K562 (cell line): ENCODE measurements at regions not wholly inside any gene's neighbourhood (a gene's known extent, or its start where the extent isn't known, plus 50 kb on each side); places are given as distances from the start of the nearest gene placed in this dataset.

ENCODE experiments used
- ATAC-seq: fragments of 200-7000 bp; cut with Tn5 transposase; 3 replicates; pipeline ENCODE4 v1.9.1; 2020; ENCODE audit warnings: moderate library complexity
- BruUV-seq: library from RNA; stranded (reverse); fragments of 400-500 nt; replicated peaks from 2 replicates; lab custom pipeline; 2021; lab: Mats Ljungman, UMichigan
- CTCF ChIA-PET: fragments of 300-600 bp; formaldehyde crosslinking; extraction: SDS; loops from one replicate; lab custom pipeline; 2021; ENCODE audit warnings: low intra/inter-chr PET ratio; lab: Yijun Ruan, JAX
- POLR2A ChIA-PET: fragments of 300-600, 350-650 bp; sonication (Branson Sonifier 250); formaldehyde crosslinking; extraction: SDS; loops from one replicate; lab custom pipeline; 2021; ENCODE audit warnings: antibody characterized with exemption, inconsistent platforms; lab: Yijun Ruan, JAX
- DNase-seq, 4 experiments: peaks; one replicate each; pipeline versions ENCODE4 v3.0.0 to v3.0.0-alpha.2; 2011 to 2018; ENCODE audit warnings: low spot score in 3 of 4, mixed read lengths in 3 of 4; ENCODE audit errors: extremely low read depth in 1 of 4
- FAIRE-seq: peaks from 2 replicates; lab custom pipeline; 2011; peaks lifted over from hg19 to GRCh38; lab: Jason Lieb, UNC
- H2AFZ ChIP-seq: 2 replicates; pipeline ENCODE4 v1.6.0; 2011; ENCODE audit warnings: low read depth, low read length, control low read depth, inconsistent platforms
- H3K27ac ChIP-seq: fragments of 200-600 bp; 3 replicates; pipeline ENCODE4 v1.8.0; 2011; ENCODE audit warnings: low read depth, mild to moderate bottlenecking, control low read depth, inconsistent platforms, low read length, moderate library complexity, mixed read lengths; ENCODE audit errors: extremely low read depth
- H3K27me3 ChIP-seq, 2 experiments: fragments of 300-600 bp in 1 of 2; 2 replicates in 1 of 2; 3 replicates in 1 of 2; pipeline versions ENCODE4 v1.6.0 to v1.8.0; 2011; ENCODE audit warnings: inconsistent platforms in 2 of 2, low read length in 2 of 2, mild to moderate bottlenecking in 1 of 2, mixed read lengths in 1 of 2, moderate library complexity in 1 of 2; ENCODE audit not compliant: control insufficient read depth in 2 of 2, insufficient read depth in 2 of 2
- H3K36me3 ChIP-seq: fragments of 300-600 bp; 3 replicates; pipeline ENCODE4 v1.8.0; 2011; ENCODE audit warnings: mild to moderate bottlenecking, low read length, inconsistent platforms; ENCODE audit not compliant: control insufficient read depth, insufficient read depth
- H3K4me1 ChIP-seq, 2 experiments: fragments of 200-600 bp in 1 of 2; replicated peaks in 1 of 2; 2 replicates in 1 of 2; 3 replicates in 1 of 2; pipeline versions ENCODE4 v1.5.1 to v1.8.0; 2011; ENCODE audit warnings: inconsistent platforms in 2 of 2, low read length in 2 of 2, mild to moderate bottlenecking in 1 of 2, mixed read lengths in 1 of 2, moderate library complexity in 1 of 2; ENCODE audit not compliant: control insufficient read depth in 2 of 2, insufficient read depth in 2 of 2
- H3K4me2 ChIP-seq: 2 replicates; pipeline ENCODE4 v1.6.1; 2011; ENCODE audit warnings: low read length, control low read depth, inconsistent platforms, mixed read lengths; ENCODE audit not compliant: insufficient read depth
- H3K4me3 ChIP-seq: fragments of 200-600 bp; sonication (generic), shearing (Covaris generic); 2 replicates; pipeline ENCODE4 v1.5.1; 2016; ENCODE audit warnings: control low read depth, inconsistent platforms
- H3K79me2 ChIP-seq: fragments of 200-600 bp; 3 replicates; pipeline ENCODE4 v1.8.0; 2011; ENCODE audit warnings: low read length, inconsistent platforms; ENCODE audit not compliant: control insufficient read depth, insufficient read depth
- H3K9ac ChIP-seq, 2 experiments: 2 replicates each; pipeline versions ENCODE4 v1.6.0 to v1.6.1; 2011; ENCODE audit warnings: low read depth in 2 of 2, low read length in 2 of 2, control low read depth in 1 of 2, inconsistent platforms in 1 of 2, mild to moderate bottlenecking in 1 of 2, mixed read lengths in 1 of 2; ENCODE audit not compliant: insufficient read depth in 1 of 2
- H3K9me1 ChIP-seq: one replicate; pipeline ENCODE4 v1.6.0; 2011; ENCODE audit warnings: inconsistent platforms, mild to moderate bottlenecking, low read length, moderate library complexity; ENCODE audit not compliant: control insufficient read depth, insufficient read depth
- H3K9me3 ChIP-seq: replicated peaks from 2 replicates; pipeline ENCODE4 v1.5.1; 2011; ENCODE audit warnings: low read depth, low read length, inconsistent platforms; ENCODE audit not compliant: control insufficient read depth, insufficient read depth
- H4K20me1 ChIP-seq: replicated peaks from 2 replicates; pipeline ENCODE4 v1.6.1; 2011; ENCODE audit warnings: low read length, inconsistent platforms, mixed read lengths; ENCODE audit not compliant: control insufficient read depth, insufficient read depth
- CTCF ChIP-seq, 3 experiments: IDR thresholded peaks in 2 of 3; conservative IDR thresholded peaks in 1 of 3; 2 replicates each; pipeline ENCODE4 v1.5.1; 2011 to 2012; ENCODE audit warnings: low read length in 3 of 3, mild to moderate bottlenecking in 3 of 3, control low read depth in 2 of 3, improper control_type of control experiment in 1 of 3, inconsistent platforms in 1 of 3, low read depth in 1 of 3, mixed read lengths in 1 of 3, moderate library complexity in 1 of 3; ENCODE audit not compliant: insufficient read depth in 2 of 3
- DPF2 ChIP-seq: fragments of 450-650 bp; IDR thresholded peaks from 2 replicates; pipeline ENCODE4 v1.6.1; 2016
- EZH2 ChIP-seq: IDR thresholded peaks from 2 replicates; pipeline ENCODE4 v1.6.1; 2012; ENCODE audit warnings: low read depth, mild to moderate bottlenecking, inconsistent platforms, low read length, borderline replicate concordance
- GABPA ChIP-seq: fragments of 200-800 bp; sonication (Bioruptor generic); conservative IDR thresholded peaks from 2 replicates; pipeline ENCODE4 v1.6.1; 2016; ENCODE audit warnings: low read depth, missing genetic modification characterization, missing compliant biosample characterization
- HINFP ChIP-seq: fragments of 450-650 bp; conservative IDR thresholded peaks from 2 replicates; pipeline ENCODE4 v1.6.1; 2016; ENCODE audit warnings: missing genetic modification characterization, low read depth, mild to moderate bottlenecking, control low read depth, missing compliant biosample characterization
- MITF ChIP-seq: IDR thresholded peaks from 2 replicates; pipeline ENCODE4 v1.6.1; 2014; ENCODE audit warnings: antibody characterized with exemption
- MTA1 ChIP-seq: fragments of 450-650 bp; IDR thresholded peaks from 2 replicates; pipeline ENCODE4 v1.6.1; 2017; ENCODE audit warnings: borderline replicate concordance
- PURB ChIP-seq: sonication (generic); formaldehyde crosslinking; IDR thresholded peaks from 2 replicates; pipeline ENCODE4 v1.9.0; 2021; ENCODE audit warnings: low read depth, mild to moderate bottlenecking, missing genetic modification reagents
- RAD21 ChIP-seq, 2 experiments: fragments of 250-450 bp in 1 of 2; fragments of 450-650 bp in 1 of 2; sonication (Bioruptor Pico) in 1 of 2; formaldehyde crosslinking in 1 of 2; IDR thresholded peaks in 1 of 2; conservative IDR thresholded peaks in 1 of 2; 2 replicates each; pipeline versions ENCODE4 v1.4.0 to v1.8.0; 2020 to 2022; ENCODE audit warnings: mild to moderate bottlenecking in 2 of 2, moderate library complexity in 1 of 2
- SAFB ChIP-seq: fragments of 200-400 bp; formaldehyde crosslinking; IDR thresholded peaks from 2 replicates; pipeline ENCODE4 v1.6.1; 2017; ENCODE audit warnings: low read depth, low read length, borderline replicate concordance
- TBL1XR1 ChIP-seq, 2 experiments: IDR thresholded peaks; 2 replicates each; pipeline ENCODE4 v1.6.1; 2012; ENCODE audit warnings: improper control_type of control experiment in 2 of 2, low read length in 2 of 2, mild to moderate bottlenecking in 1 of 2
- ZMIZ1 ChIP-seq, 2 experiments: fragments of 150-350 bp in 1 of 2; IDR thresholded peaks; 2 replicates each; pipeline ENCODE4 v1.6.1; 2012 to 2016; ENCODE audit warnings: low read depth in 2 of 2, low read length in 2 of 2, mild to moderate bottlenecking in 1 of 2, moderate library complexity in 1 of 2
- ZNF124 ChIP-seq: sonication (generic); formaldehyde crosslinking; IDR thresholded peaks from 2 replicates; pipeline ENCODE4 v1.8.1; 2022; ENCODE audit warnings: missing genetic modification reagents
- ZNF212 ChIP-seq: fragments of 450-650 bp; formaldehyde crosslinking; IDR thresholded peaks from 2 replicates; pipeline ENCODE4 v1.4.0; 2020; ENCODE audit warnings: mild to moderate bottlenecking
- ZNF324 ChIP-seq: fragments of 250-450 bp; sonication (Bioruptor Pico); IDR thresholded peaks from 2 replicates; pipeline ENCODE4 v1.4.0; 2020; ENCODE audit warnings: mild to moderate bottlenecking
- WGBS: fragments of 100-300 bp; shearing (Covaris generic); methylation state at CpG from one replicate; pipeline ENCODE4 v1.1.6; 2016; ENCODE audit warnings: low coverage, mixed read lengths; ENCODE audit not compliant: insufficient coverage; ENCODE audit errors: missing lambda C conversion rate; 5-methylcytosine and 5-hydroxymethylcytosine counted together
- in situ Hi-C: fragments of 300-500 bp; cut with MboI; formaldehyde crosslinking; loops from 4 replicates; pipeline ENCODE4 v1.15.0; 2018; ENCODE audit warnings: inconsistent platforms, mixed read lengths
- intact Hi-C: fragments of 100-400 bp; cut with micrococcal nuclease; formaldehyde crosslinking; loops from 2 replicates; pipeline ENCODE4 v1.14.2; 2022

GRCh38 chr1:98437011-98437410 is 224.5 kb upstream of the SNX7 start:
- no peaks in the 10 kb centered on the region for H3K4me1 ChIP-seq
- no peak for DNase-seq
- no peaks in the 10 kb centered on the region for H3K27me3 ChIP-seq
- H3K4me2 ChIP-seq = no peak overlapping the region
- no peak for ATAC-seq
- in situ Hi-C loops = no loop called here
- no peaks in the 10 kb centered on the region for H3K79me2 ChIP-seq
- H2AFZ ChIP-seq = no peak overlapping the region
- 0% methylated on average over 2 of the region's 2 CpGs for WGBS
- intact Hi-C loops = no loop called here
- ChIA-PET POLR2A (no interaction called here), CTCF (no interaction called here)
- H4K20me1 ChIP-seq = no peaks in the 10 kb centered on the region
- H3K36me3 ChIP-seq = no peaks in the 10 kb centered on the region
- no peaks in the 10 kb centered on the region for H3K9me1 ChIP-seq
- FAIRE-seq = no peak
- H3K27ac ChIP-seq = no peak overlapping the region
- peaks cover 3% of the 10 kb centered on the region; the same call in 1 of the 2 replicates for H3K9me3 ChIP-seq
- H3K9ac ChIP-seq = no peak overlapping the region
- no peak overlapping the region for H3K4me3 ChIP-seq
- no TSS peak for BruUV-seq
- TF ChIP-seq DPF2 (no peak), ZMIZ1 (IDR thresholded peaks at IDR 0.05; ENCODE audit: low read depth in 2 of 2, low read length in 2 of 2) (no peak), EZH2 (no peak), ZNF124 (CRISPR knock-in tag) (no peak), RAD21 (CRISPR knock-in tag; conservative IDR thresholded peaks at IDR 0.05 in 1 of 2, IDR thresholded peaks at IDR 0.05 in 1 of 2) (no peak), HINFP (tag) (no peak), ZNF212 (CRISPR knock-in tag) (no peak), PURB (CRISPR knock-in tag) (no peak), SAFB (no peak), GABPA (tag) (no peak), TBL1XR1 (IDR thresholded peaks at IDR 0.05; ENCODE audit: low read length in 2 of 2) (no peak), CTCF (IDR thresholded peaks at IDR 0.05 in 2 of 3, conservative IDR thresholded peaks at IDR 0.05 in 1 of 3; ENCODE audit: insufficient read depth in 2 of 3, low read depth in 1 of 3, low read length in 3 of 3) (no peak), ZNF324 (no peak), MTA1 (no peak), MITF (no peak)
